ENCODE measurements at regions not wholly inside any gene's neighbourhood (a gene's known extent, or its start where the extent isn't known, plus 50 kb on each side); places are given as distances from the start of the nearest gene placed in this dataset.

GRCh38 chr4:156503119-156503518 lies 468.5 kb downstream of the PDGFC start:
- no peaks in the 10 kb centered on the region for H3K36me3 ChIP-seq
- TF ChIP-seq Cebpa-rat (IDR thresholded peaks at IDR 0.05): no peak
- H3K4me2 ChIP-seq: no peak overlapping the region
- H3K27me3 ChIP-seq: no peaks in the 10 kb centered on the region
- no peaks in the 10 kb centered on the region for H4K20me1 ChIP-seq
- H3K9me3 ChIP-seq (replicated peaks in 1 of 11): peaks cover 8 to 27% (median 22%) of the 10 kb centered on the region in 11 experiments; a peak in 20 of 22 replicates
- H3K27ac ChIP-seq: no peak overlapping the region
- no peak overlapping the region for H3K4me3 ChIP-seq
- no peak overlapping the region for H3K9ac ChIP-seq
- peaks cover 19 to 35% (median 31%) of the 10 kb centered on the region in 10 experiments for H3K4me1 ChIP-seq

DNA sequence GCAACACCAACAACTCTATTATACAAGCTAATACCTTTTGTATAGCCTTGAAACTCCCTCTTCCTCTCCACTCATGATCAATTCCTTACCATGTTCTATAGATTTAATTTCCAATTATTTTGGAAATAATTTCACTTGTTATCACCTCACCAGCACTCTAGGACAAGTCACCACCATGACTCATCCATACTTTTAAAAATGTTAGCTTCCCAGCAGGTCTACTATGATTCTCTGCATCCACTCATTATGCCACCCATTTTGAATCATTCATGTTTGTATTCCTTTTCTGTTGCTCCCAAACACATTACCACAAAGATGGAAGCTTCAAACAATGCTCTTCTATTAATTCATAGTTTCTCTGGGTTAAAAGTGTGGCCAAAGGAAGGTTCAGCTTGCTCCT lies 469.6 kb downstream of the PDGFC start:
- peaks cover 19 to 35% (median 31%) of the 10 kb centered on the region in 10 experiments for H3K4me1 ChIP-seq
- no peaks in the 10 kb centered on the region for H4K20me1 ChIP-seq
- H3K4me3 ChIP-seq: no peak overlapping the region
- H3K36me3 ChIP-seq: no peaks in the 10 kb centered on the region
- peaks cover 8 to 21% (median 14%) of the 10 kb centered on the region in 11 experiments; a peak in 20 of 22 replicates for H3K9me3 ChIP-seq (replicated peaks in 1 of 11)
- no peak overlapping the region for H3K27ac ChIP-seq
- TF ChIP-seq Cebpa-rat (IDR thresholded peaks at IDR 0.05): no peak
- H3K9ac ChIP-seq: no peak overlapping the region
- no peak overlapping the region for H3K4me2 ChIP-seq
- H3K27me3 ChIP-seq: no peaks in the 10 kb centered on the region

- Histone ChIP-seq H3K9ac (no peak overlapping the region), H4K20me1 (no peaks in the 10 kb centered on the region), H3K4me1 (peaks cover 6 to 13% (median 11%) of the 10 kb centered on the region in 10 experiments; a peak in 18 of 20 replicates), H3K4me2 (no peak overlapping the region), H3K36me3 (no peaks in the 10 kb centered on the region), H3K27me3 (no peaks in the 10 kb centered on the region), H3K9me3 (replicated peaks in 1 of 11) (peaks cover 8 to 18% (median 10%) of the 10 kb centered on the region in 11 experiments; a peak in 20 of 22 replicates), H3K4me3 (no peak overlapping the region), H3K27ac (no peak overlapping the region)
- TF ChIP-seq Cebpa-rat (IDR thresholded peaks at IDR 0.05): no peak
Measured at GRCh38 chr4:156499684-156500083, 471.9 kb downstream of the PDGFC start.

GRCh38 chr4:156497486-156497885 lies 474.1 kb downstream of the PDGFC start:
- Histone ChIP-seq H3K9me3 (replicated peaks in 1 of 11) (0 out of 22 replicates have a peak, but pooled peaks cover 0 to 2% (median 0%) of the 10 kb centered on the region in 11 experiments), H3K4me2 (no peak overlapping the region), H3K4me3 (no peak overlapping the region), H3K4me1 (peaks cover 0 to 10% (median 0%) of the 10 kb centered on the region in 10 experiments; a peak in 4 of 20 replicates), H3K36me3 (no peaks in the 10 kb centered on the region), H3K9ac (no peak overlapping the region), H3K27ac (no peak overlapping the region), H3K27me3 (no peaks in the 10 kb centered on the region), H4K20me1 (no peaks in the 10 kb centered on the region)
- TF ChIP-seq Cebpa-rat (IDR thresholded peaks at IDR 0.05): no peak

- no peaks in the 10 kb centered on the region for H3K36me3 ChIP-seq
- H3K9me3 ChIP-seq (replicated peaks in 1 of 11): no peaks in the 10 kb centered on the region
- H3K27ac ChIP-seq: no peak overlapping the region
- H3K9ac ChIP-seq: no peak overlapping the region
- no peak for TF ChIP-seq Cebpa-rat (IDR thresholded peaks at IDR 0.05)
- no peak overlapping the region for H3K4me3 ChIP-seq
- H3K4me2 ChIP-seq: no peak overlapping the region
- no peaks in the 10 kb centered on the region for H4K20me1 ChIP-seq
- no peaks in the 10 kb centered on the region for H3K27me3 ChIP-seq
- peaks cover 0 to 10% (median 0%) of the 10 kb centered on the region in 10 experiments; a peak in 4 of 20 replicates for H3K4me1 ChIP-seq
Measured at GRCh38 chr4:156496797-156497196, 474.8 kb downstream of the PDGFC start.

DNA sequence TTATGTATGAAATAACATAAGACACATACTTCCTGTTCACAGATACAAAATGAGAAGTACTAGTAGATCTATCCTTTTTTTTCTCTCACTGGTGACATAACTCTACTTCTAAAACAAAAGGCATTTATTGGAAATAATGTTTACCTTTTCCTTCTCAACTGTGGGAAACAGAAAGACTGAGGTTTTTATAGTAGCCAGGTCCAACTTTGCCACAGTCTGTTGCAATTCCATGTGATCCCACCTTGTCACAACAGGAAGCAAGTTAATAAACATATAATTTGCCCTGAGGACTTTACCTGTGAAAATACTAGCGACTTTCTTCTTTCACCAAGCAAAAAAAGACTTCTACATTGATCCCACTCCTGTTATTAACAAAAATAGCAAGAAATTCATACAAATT lies 475.8 kb downstream of the PDGFC start:
- Histone ChIP-seq H3K4me2 (peak overlapping the region in 2 of 11 experiments; percentile 12 to 17; a peak in 2 of 22 replicates), H3K4me3 (no peak overlapping the region), H3K9me3 (replicated peaks in 1 of 11) (no peaks in the 10 kb centered on the region), H3K27ac (no peak overlapping the region), H3K27me3 (no peaks in the 10 kb centered on the region), H4K20me1 (no peaks in the 10 kb centered on the region), H3K4me1 (peaks cover 0 to 10% (median 0%) of the 10 kb centered on the region in 10 experiments; a peak in 4 of 20 replicates), H3K9ac (no peak overlapping the region), H3K36me3 (no peaks in the 10 kb centered on the region)
- TF ChIP-seq Cebpa-rat (IDR thresholded peaks at IDR 0.05): no peak

- Histone ChIP-seq H3K4me1 (peaks cover 0 to 10% (median 0%) of the 10 kb centered on the region in 10 experiments; a peak in 4 of 20 replicates), H3K9ac (no peak overlapping the region), H3K9me3 (replicated peaks in 1 of 11) (no peaks in the 10 kb centered on the region), H3K4me2 (peak overlapping the region in 2 of 11 experiments; percentile 12 to 17; a peak in 1 of 22 replicates), H4K20me1 (no peaks in the 10 kb centered on the region), H3K4me3 (no peak overlapping the region), H3K27me3 (no peaks in the 10 kb centered on the region), H3K36me3 (no peaks in the 10 kb centered on the region), H3K27ac (no peak overlapping the region)
- TF ChIP-seq Cebpa-rat (IDR thresholded peaks at IDR 0.05): no peak
Measured at GRCh38 chr4:156495091-156495490, 476.5 kb downstream of the PDGFC start.

- H3K27me3 ChIP-seq: no peaks in the 10 kb centered on the region
- H4K20me1 ChIP-seq: no peaks in the 10 kb centered on the region
- peaks cover 0 to 10% (median 0%) of the 10 kb centered on the region in 10 experiments; a peak in 4 of 20 replicates for H3K4me1 ChIP-seq
- no peak overlapping the region for H3K27ac ChIP-seq
- no peak for TF ChIP-seq Cebpa-rat (IDR thresholded peaks at IDR 0.05)
- H3K9me3 ChIP-seq (replicated peaks in 1 of 11): no peaks in the 10 kb centered on the region
- no peak overlapping the region for H3K9ac ChIP-seq
- no peak overlapping the region for H3K4me2 ChIP-seq
- no peak overlapping the region for H3K4me3 ChIP-seq
- H3K36me3 ChIP-seq: no peaks in the 10 kb centered on the region
Measured at GRCh38 chr4:156493858-156494257, 477.7 kb downstream of the PDGFC start.

DNA sequence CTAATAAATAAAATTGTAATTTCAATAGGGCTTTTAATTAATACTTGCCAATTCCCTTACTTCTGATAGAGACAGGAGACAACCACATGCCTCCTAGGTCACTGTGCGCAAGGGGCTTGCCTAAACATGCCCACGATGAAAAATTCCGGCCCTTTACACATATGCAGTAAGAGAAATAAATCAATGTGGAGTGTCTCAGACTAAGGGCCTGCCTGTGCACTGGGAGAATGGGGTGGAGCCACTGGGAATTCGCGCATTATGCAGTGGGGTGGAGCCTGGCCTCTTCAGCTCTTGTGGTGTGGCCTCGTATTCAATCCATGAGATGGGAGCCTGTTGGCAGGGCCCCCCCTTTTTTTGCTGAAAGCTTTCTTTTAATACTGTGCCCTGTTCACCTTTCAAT lies 484.5 kb downstream of the PDGFC start:
- Histone ChIP-seq H3K9me3 (replicated peaks in 1 of 11) (peaks cover 0 to 13% (median 4%) of the 10 kb centered on the region in 11 experiments; a peak in 12 of 22 replicates), H3K4me1 (no peaks in the 10 kb centered on the region), H3K9ac (no peak overlapping the region), H3K4me2 (no peak overlapping the region), H3K27ac (no peak overlapping the region), H3K27me3 (no peaks in the 10 kb centered on the region), H3K4me3 (no peak overlapping the region), H4K20me1 (no peaks in the 10 kb centered on the region), H3K36me3 (no peaks in the 10 kb centered on the region)
- TF ChIP-seq Cebpa-rat (IDR thresholded peaks at IDR 0.05): no peak

GRCh38 chr4:156481845-156482244 lies 489.8 kb downstream of the PDGFC start:
- H3K9ac ChIP-seq: no peak overlapping the region

More at GRCh38 chr4:156481845-156482244, 489.8 kb downstream of the PDGFC start:
- H3K9me3 ChIP-seq (replicated peaks in 1 of 11): peaks cover 0 to 9% (median 0%) of the 10 kb centered on the region in 11 experiments; a peak in 2 of 22 replicates
- no peak for TF ChIP-seq Cebpa-rat (IDR thresholded peaks at IDR 0.05)
- H3K4me2 ChIP-seq: no peak overlapping the region
- no peaks in the 10 kb centered on the region for H3K4me1 ChIP-seq
- H3K27me3 ChIP-seq: no peaks in the 10 kb centered on the region
- H4K20me1 ChIP-seq: no peaks in the 10 kb centered on the region
- no peak overlapping the region for H3K4me3 ChIP-seq
- H3K27ac ChIP-seq: no peak overlapping the region
- H3K36me3 ChIP-seq: no peaks in the 10 kb centered on the region
